Mesenchymal stem cell (in vitro differentiated cells and primary cell): ENCODE measurements at regions not wholly inside any gene's neighbourhood (a gene's known extent, or its start where the extent isn't known, plus 50 kb on each side); places are given as distances from the start of the nearest gene placed in this dataset.

Experiments
- DNase-seq: peaks from one replicate; pipeline ENCODE4 v3.0.0-alpha.2; 2013
- H2AFZ ChIP-seq: one replicate; pipeline ENCODE4 v1.6.1; 2013; ENCODE audit warnings: low read depth, mild to moderate bottlenecking, control low read depth, inconsistent platforms, low read length, moderate library complexity
- H2AK5ac ChIP-seq: 2 replicates; pipeline ENCODE4 v1.6.1; 2013; ENCODE audit warnings: low read length, moderate library complexity, mild to moderate bottlenecking, inconsistent platforms; ENCODE audit not compliant: severe bottlenecking
- H2BK120ac ChIP-seq: one replicate; pipeline ENCODE4 v1.6.1; 2013; ENCODE audit warnings: low read depth, mild to moderate bottlenecking, inconsistent platforms, low read length, moderate library complexity
- H2BK12ac ChIP-seq, 2 experiments: one replicate each; pipeline ENCODE4 v1.6.1; 2013; ENCODE audit warnings: inconsistent platforms in 2 of 2, low read length in 2 of 2, mild to moderate bottlenecking in 2 of 2, moderate library complexity in 2 of 2, control low read depth in 1 of 2
- H2BK15ac ChIP-seq: one replicate; pipeline ENCODE4 v1.6.1; 2013; ENCODE audit warnings: mild to moderate bottlenecking, low read depth, inconsistent platforms; ENCODE audit not compliant: poor library complexity, severe bottlenecking
- H2BK5ac ChIP-seq: 2 replicates; pipeline ENCODE4 v1.6.1; 2013; ENCODE audit warnings: low read depth, mild to moderate bottlenecking, low read length, control low read depth, inconsistent platforms; ENCODE audit not compliant: poor library complexity, severe bottlenecking
- H3K14ac ChIP-seq, 2 experiments: one replicate each; pipeline ENCODE4 v1.6.1; 2013; ENCODE audit warnings: inconsistent platforms in 2 of 2, low read length in 2 of 2, control low read depth in 1 of 2, mild to moderate bottlenecking in 1 of 2, moderate library complexity in 1 of 2
- H3K18ac ChIP-seq, 2 experiments: one replicate each; pipeline ENCODE4 v1.6.1; 2013; ENCODE audit warnings: inconsistent platforms in 2 of 2, low read length in 2 of 2, control low read depth in 1 of 2, low read depth in 1 of 2, mild to moderate bottlenecking in 1 of 2
- H3K23ac ChIP-seq, 2 experiments: one replicate each; pipeline ENCODE4 v1.6.1; 2013; ENCODE audit warnings: inconsistent platforms in 2 of 2, low read length in 2 of 2, mild to moderate bottlenecking in 2 of 2, moderate library complexity in 2 of 2, control low read depth in 1 of 2
- H3K27ac ChIP-seq: 2 replicates; pipeline ENCODE4 v1.5.1; 2013; ENCODE audit warnings: mild to moderate bottlenecking, moderate library complexity, low read length, control low read depth, inconsistent platforms; ENCODE audit not compliant: poor library complexity, severe bottlenecking
- H3K27me3 ChIP-seq, 2 experiments: 2 replicates each; pipeline versions ENCODE4 v1.6.1 to v1.7.0; 2013; ENCODE audit warnings: low read length in 2 of 2, mild to moderate bottlenecking in 2 of 2, moderate library complexity in 2 of 2, control low read depth in 1 of 2, inconsistent platforms in 1 of 2; ENCODE audit not compliant: control insufficient read depth in 1 of 2, insufficient read depth in 1 of 2
- H3K36me3 ChIP-seq, 2 experiments: 2 replicates each; pipeline versions ENCODE4 v1.6.1 to v1.7.0; 2013; ENCODE audit warnings: low read length in 2 of 2, control low read depth in 1 of 2, inconsistent platforms in 1 of 2, low read depth in 1 of 2, mild to moderate bottlenecking in 1 of 2; ENCODE audit not compliant: insufficient read depth in 2 of 2, control insufficient read depth in 1 of 2
- H3K4ac ChIP-seq, 2 experiments: one replicate each; pipeline ENCODE4 v1.6.1; 2013; ENCODE audit warnings: inconsistent platforms in 2 of 2, low read length in 2 of 2, mild to moderate bottlenecking in 2 of 2, moderate library complexity in 2 of 2, control low read depth in 1 of 2, low read depth in 1 of 2
- H3K4me1 ChIP-seq: 2 replicates; pipeline ENCODE4 v1.6.1; 2013; ENCODE audit warnings: low read depth, low read length, control low read depth; ENCODE audit not compliant: control insufficient read depth, insufficient read depth
- H3K4me2 ChIP-seq: 2 replicates; pipeline ENCODE4 v1.6.1; 2013; ENCODE audit warnings: low read length, mild to moderate bottlenecking, inconsistent platforms; ENCODE audit not compliant: poor library complexity, severe bottlenecking
- H3K4me3 ChIP-seq, 2 experiments: 2 replicates each; pipeline versions ENCODE4 v1.5.1 to v1.7.0; 2013; ENCODE audit warnings: low read length in 2 of 2, mild to moderate bottlenecking in 2 of 2, control low read depth in 1 of 2, low read depth in 1 of 2; ENCODE audit not compliant: insufficient read depth in 1 of 2
- H3K79me1 ChIP-seq: replicated peaks from 2 replicates; pipeline ENCODE4 v1.6.1; 2013; ENCODE audit warnings: mild to moderate bottlenecking, control low read depth, low read length, inconsistent platforms; ENCODE audit not compliant: poor library complexity, severe bottlenecking
- H3K9ac ChIP-seq: 2 replicates; pipeline ENCODE4 v1.7.0; 2013; ENCODE audit warnings: mild to moderate bottlenecking, low read length, moderate library complexity
- H3K9me3 ChIP-seq: 2 replicates; pipeline ENCODE4 v1.7.0; 2013; ENCODE audit warnings: mild to moderate bottlenecking, low read length; ENCODE audit not compliant: control insufficient read depth
- H4K8ac ChIP-seq: one replicate; pipeline ENCODE4 v1.6.1; 2013; ENCODE audit warnings: inconsistent platforms, mild to moderate bottlenecking, low read length, moderate library complexity
- H4K91ac ChIP-seq: one replicate; pipeline ENCODE4 v1.6.1; 2013; ENCODE audit warnings: mild to moderate bottlenecking, low read length, inconsistent platforms
- WGBS: methylation state at CpG from one replicate; pipeline ENCODE4 v1.1.7; 2013; ENCODE audit warnings: mixed read lengths; 5-methylcytosine and 5-hydroxymethylcytosine counted together

DNA sequence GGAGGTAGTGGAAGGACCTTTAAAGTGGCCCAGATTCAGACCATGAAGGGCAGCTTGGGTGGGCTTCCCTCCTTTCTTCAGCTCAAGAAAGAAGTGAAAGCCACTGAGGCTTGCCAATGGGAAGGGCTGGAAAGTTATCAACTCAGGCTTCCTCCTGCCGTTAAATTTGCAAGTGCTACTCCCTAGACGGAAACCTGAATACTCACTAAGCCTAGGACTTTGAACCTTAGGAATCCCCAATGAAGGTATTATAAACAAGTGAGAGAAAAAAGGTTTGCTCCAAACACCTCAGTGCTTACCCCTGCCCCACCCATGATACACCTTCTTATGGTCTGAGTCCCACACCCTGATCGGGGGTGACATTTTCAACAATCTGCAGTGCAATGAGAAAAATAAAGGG is 396.4 kb downstream of the SHQ1 start:
- Histone ChIP-seq H3K4me2 (no peak overlapping the region), H4K8ac (no peak overlapping the region), H3K23ac (no peak overlapping the region), H3K4ac (no peak overlapping the region), H3K9ac (no peak overlapping the region), H3K27ac (no peak overlapping the region), H2AFZ (no peak overlapping the region), H4K91ac (no peak overlapping the region), H2AK5ac (no peak overlapping the region), H3K9me3 (no peaks in the 10 kb centered on the region), H3K79me1 (no peaks in the 10 kb centered on the region), H3K27me3 (peaks cover 18 to 49% of the 10 kb centered on the region in 2 experiments), H2BK5ac (no peak overlapping the region), H2BK120ac (no peak overlapping the region), H2BK15ac (peak overlapping the region; percentile 17), H3K36me3 (no peaks in the 10 kb centered on the region), H3K18ac (no peak overlapping the region), H3K4me1 (peaks cover 10% of the 10 kb centered on the region), H3K14ac (no peak overlapping the region), H2BK12ac (no peak overlapping the region), H3K4me3 (no peak overlapping the region)
- no peak for DNase-seq
- no CpG with 5 or more reads among the region's 3 CpGs for WGBS

DNA sequence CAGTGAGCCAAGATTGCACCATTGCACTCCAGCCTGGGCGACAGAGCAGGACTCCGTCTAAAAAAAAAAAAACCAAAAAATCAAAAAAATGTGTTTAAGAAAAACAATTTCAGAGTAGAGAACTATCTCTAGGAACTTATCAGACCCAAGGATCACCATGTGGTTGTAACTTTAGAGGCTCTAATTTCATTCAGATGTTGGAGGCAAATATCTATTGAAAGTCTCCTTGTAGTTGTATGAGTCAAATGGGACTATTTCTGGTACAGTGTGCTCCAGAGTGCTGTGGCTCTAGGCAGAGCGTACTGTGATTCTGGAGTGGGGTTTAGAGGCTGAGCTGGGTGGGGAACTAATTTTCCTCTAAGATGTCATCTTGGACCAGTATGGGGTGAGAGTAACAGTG is 398.7 kb downstream of the SHQ1 start:
- Histone ChIP-seq H2BK5ac (no peak overlapping the region), H3K27ac (no peak overlapping the region), H2BK120ac (no peak overlapping the region), H2BK15ac (no peak overlapping the region), H2BK12ac (no peak overlapping the region), H3K18ac (no peak overlapping the region), H3K23ac (no peak overlapping the region), H3K4me1 (peaks cover 10% of the 10 kb centered on the region), H2AK5ac (no peak overlapping the region), H3K9ac (no peak overlapping the region), H3K27me3 (peaks cover 13 to 36% of the 10 kb centered on the region in 2 experiments), H4K91ac (no peak overlapping the region), H4K8ac (no peak overlapping the region), H3K36me3 (no peaks in the 10 kb centered on the region), H3K14ac (no peak overlapping the region), H3K79me1 (no peaks in the 10 kb centered on the region), H3K9me3 (no peaks in the 10 kb centered on the region), H2AFZ (no peak overlapping the region), H3K4me2 (no peak overlapping the region), H3K4ac (no peak overlapping the region), H3K4me3 (no peak overlapping the region)
- WGBS, result 100% methylated on average over 1 of the region's 3 CpGs
- DNase-seq, result no peak

DNA sequence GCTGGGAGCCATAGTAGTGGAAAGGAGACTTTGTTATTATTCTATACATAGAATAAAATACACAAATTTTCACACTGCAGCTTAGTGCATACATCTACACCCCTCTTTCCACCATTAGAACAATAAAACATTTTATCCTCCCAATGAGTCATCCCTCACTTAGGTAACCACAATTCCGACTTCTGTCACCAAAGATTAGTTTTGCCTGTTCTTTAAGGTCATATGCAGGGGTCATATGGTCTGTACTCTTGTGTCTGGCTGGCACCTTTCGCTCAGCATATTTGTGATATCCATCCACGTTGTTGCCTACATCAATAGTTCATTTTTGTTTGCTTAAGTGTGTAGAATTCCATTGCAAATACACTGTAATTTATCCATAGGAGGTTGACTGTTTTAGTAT is 399.4 kb downstream of the SHQ1 start:
- no peak overlapping the region for H3K4ac ChIP-seq

DNA sequence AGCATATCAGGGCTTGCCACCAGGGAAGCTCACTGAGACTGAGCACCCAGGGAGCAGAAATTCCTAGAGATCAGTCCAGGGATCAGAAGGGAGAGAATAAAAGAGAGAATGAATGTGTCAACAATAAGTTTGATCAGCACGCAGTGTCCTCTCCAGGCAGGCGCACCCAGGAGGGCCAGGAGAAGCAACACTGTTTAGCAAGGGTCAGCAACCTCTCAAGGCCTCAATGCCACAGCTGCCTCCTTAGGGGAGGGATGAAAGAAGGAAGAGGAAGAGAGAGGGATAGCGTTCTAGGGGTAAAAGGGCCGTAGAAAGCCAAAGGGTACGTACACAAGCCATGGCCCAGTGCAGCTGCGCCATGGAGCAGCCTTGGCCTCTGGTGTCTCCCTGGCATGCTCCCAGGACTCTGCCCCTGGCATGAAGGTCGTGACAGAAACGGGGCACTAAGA is 399.8 kb downstream of the SHQ1 start:
- Histone ChIP-seq H3K18ac (peak overlapping the region in 1 of 2 experiments; percentile 50), H3K4me2 (no peak overlapping the region), H3K27ac (no peak overlapping the region), H2AK5ac (no peak overlapping the region), H4K8ac (peak overlapping the region; percentile 19), H4K91ac (no peak overlapping the region), H3K23ac (no peak overlapping the region), H2BK12ac (peak overlapping the region in 1 of 2 experiments; percentile 39), H3K14ac (no peak overlapping the region), H3K4me3 (no peak overlapping the region), H3K79me1 (no peaks in the 10 kb centered on the region), H3K4me1 (peaks cover 10% of the 10 kb centered on the region), H3K4ac (no peak overlapping the region), H2AFZ (no peak overlapping the region), H2BK120ac (no peak overlapping the region), H2BK5ac (no peak overlapping the region), H3K9ac (no peak overlapping the region), H2BK15ac (no peak overlapping the region), H3K36me3 (no peaks in the 10 kb centered on the region), H3K27me3 (peaks cover 11 to 26% of the 10 kb centered on the region in 2 experiments), H3K9me3 (no peaks in the 10 kb centered on the region)
- WGBS, result 91% methylated on average over 7 of the region's 8 CpGs
- no peak for DNase-seq

More for the DNA sequence above, 399.4 kb downstream of the SHQ1 start:
- no peak overlapping the region for H4K91ac ChIP-seq
- WGBS, result 49% methylated on average over 2 of the region's 3 CpGs
- no peak overlapping the region for H2BK120ac ChIP-seq
- no peak overlapping the region for H2AK5ac ChIP-seq
- no peak overlapping the region for H2BK12ac ChIP-seq
- H2BK15ac ChIP-seq, result no peak overlapping the region
- H2AFZ ChIP-seq, result no peak overlapping the region
- no peaks in the 10 kb centered on the region for H3K79me1 ChIP-seq
- H3K27ac ChIP-seq, result no peak overlapping the region
- H3K9me3 ChIP-seq, result no peaks in the 10 kb centered on the region
- H2BK5ac ChIP-seq, result no peak overlapping the region
- H3K14ac ChIP-seq, result no peak overlapping the region
- no peak overlapping the region for H3K23ac ChIP-seq
- no peak overlapping the region for H3K18ac ChIP-seq
- H3K4me2 ChIP-seq, result no peak overlapping the region
- no peaks in the 10 kb centered on the region for H3K36me3 ChIP-seq
- H3K4me3 ChIP-seq, result no peak overlapping the region
- H3K4me1 ChIP-seq, result peaks cover 10% of the 10 kb centered on the region
- H3K27me3 ChIP-seq, result peaks cover 11 to 31% of the 10 kb centered on the region in 2 experiments
- DNase-seq, result peak; percentile 42
- H3K9ac ChIP-seq, result no peak overlapping the region
- H4K8ac ChIP-seq, result no peak overlapping the region
